GM10847 (cell line): ENCODE measurements at regions not wholly inside any gene's neighbourhood (a gene's known extent, or its start where the extent isn't known, plus 50 kb on each side); places are given as distances from the start of the nearest gene placed in this dataset.

ENCODE experiments used
- POLR2A ChIP-seq: IDR thresholded peaks from 2 replicates; pipeline ENCODE4 v1.6.1; 2011; ENCODE audit not compliant: insufficient read length; ENCODE audit errors: extremely low read depth

DNA sequence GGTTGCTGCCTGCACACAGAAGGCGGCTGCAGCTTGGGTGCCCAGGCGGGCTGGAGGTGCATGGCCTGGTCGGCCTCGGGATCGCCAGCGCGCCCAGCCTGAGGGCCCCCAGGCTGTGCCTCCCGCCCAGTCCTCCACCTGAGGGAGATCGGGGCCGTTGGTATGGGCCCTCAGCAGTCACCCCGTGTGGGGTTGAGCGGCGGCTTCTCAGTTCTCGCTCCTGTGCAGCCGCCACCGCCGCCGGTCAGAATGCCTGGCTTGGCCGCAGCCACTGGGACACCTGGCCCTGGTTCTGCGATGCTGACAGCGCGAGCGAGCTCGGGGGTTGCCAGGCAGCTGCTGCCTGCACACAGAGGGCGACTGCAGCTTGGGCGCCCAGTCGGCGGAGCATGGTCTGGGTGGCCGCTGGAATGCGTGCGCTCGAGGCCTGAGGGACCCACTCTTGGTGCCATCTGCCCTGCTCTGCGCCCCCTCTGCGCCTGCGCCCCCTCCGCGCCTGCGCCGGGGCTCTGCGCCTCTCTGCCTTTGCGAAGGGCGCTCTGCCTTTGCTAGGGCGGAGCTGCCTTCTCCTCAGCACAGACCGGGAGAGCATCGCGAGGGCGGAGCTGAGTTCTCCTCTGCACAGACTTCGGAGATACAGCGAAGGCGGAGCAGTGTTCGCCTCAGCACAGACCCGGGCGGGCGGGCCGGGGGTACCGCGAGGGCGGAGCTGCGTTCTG is 84.6 kb upstream of the ZNG1F start:
- TF ChIP-seq POLR2A = peak; percentile 27
